ENCODE measurements at regions not wholly inside any gene's neighbourhood (a gene's known extent, or its start where the extent isn't known, plus 50 kb on each side); places are given as distances from the start of the nearest gene placed in this dataset.
"Not testable (repeated sequence)": the region's sequence is repeated elsewhere in the genome, so short reads cannot be mapped to it uniquely, and the experiment has no call there.

GRCh38 chr10:53155674-53156073 is 383.1 kb upstream of the MBL2 start:
- DNase-seq: not testable (repeated sequence)

GRCh38 chr10:53153831-53154230 is 381.2 kb upstream of the MBL2 start:
- no peak for DNase-seq

GRCh38 chr10:53140506-53140905 is 367.9 kb upstream of the MBL2 start:
- no peak for DNase-seq

- DNase-seq: no peak
Observed at GRCh38 chr10:53135897-53136253, 363.3 kb upstream of the MBL2 start.

- no peak for DNase-seq
Observed at GRCh38 chr10:53135213-53135896, 362.8 kb upstream of the MBL2 start.

- DNase-seq: no peak
Observed at GRCh38 chr10:53134050-53134449, 361.5 kb upstream of the MBL2 start.

- no peak for DNase-seq
Observed at GRCh38 chr10:53130337-53130736, 357.8 kb upstream of the MBL2 start.

GRCh38 chr10:53127686-53128085 is 355.1 kb upstream of the MBL2 start:
- DNase-seq: no peak

- no peak for DNase-seq
Observed at GRCh38 chr10:53123311-53123710, 350.7 kb upstream of the MBL2 start.

GRCh38 chr10:53122281-53122680 is 349.7 kb upstream of the MBL2 start:
- no peak for DNase-seq

GRCh38 chr10:53115660-53116059 is 343.1 kb upstream of the MBL2 start:
- no peak for DNase-seq

- no peak for DNase-seq
Observed at GRCh38 chr10:53111529-53111928, 338.9 kb upstream of the MBL2 start.

GRCh38 chr10:53109320-53109719 is 336.7 kb upstream of the MBL2 start:
- no peak for DNase-seq

GRCh38 chr10:53108317-53108934 is 335.8 kb upstream of the MBL2 start:
- no peak for DNase-seq

- no peak for DNase-seq
Observed at GRCh38 chr10:53107711-53108110, 335.1 kb upstream of the MBL2 start.

- no peak for DNase-seq
Observed at GRCh38 chr10:53102424-53102823, 329.8 kb upstream of the MBL2 start.

GRCh38 chr10:53093878-53094277 is 321.3 kb upstream of the MBL2 start:
- DNase-seq: no peak

- no peak for DNase-seq
Observed at GRCh38 chr10:53091574-53091973, 319.0 kb upstream of the MBL2 start.

- no peak for DNase-seq
Observed at GRCh38 chr10:53088961-53089360, 316.4 kb upstream of the MBL2 start.

GRCh38 chr10:53079283-53079682 is 306.7 kb upstream of the MBL2 start:
- DNase-seq: no peak

- no peak for DNase-seq
Observed at GRCh38 chr10:53076948-53077347, 304.4 kb upstream of the MBL2 start.

- DNase-seq: no peak
Observed at GRCh38 chr10:53075469-53075868, 302.9 kb upstream of the MBL2 start.

- no peak for DNase-seq
Observed at GRCh38 chr10:53072144-53072543, 299.6 kb upstream of the MBL2 start.

GRCh38 chr10:53071505-53072125 is 299.0 kb upstream of the MBL2 start:
- DNase-seq: no peak

- DNase-seq: no peak
Observed at GRCh38 chr10:53069013-53069412, 296.4 kb upstream of the MBL2 start.

Measured in CD4-positive, alpha-beta T cell treated with Interleukin-17A for 1 hour (primary cell).